ENCODE measurements at regions not wholly inside any gene's neighbourhood (a gene's known extent, or its start where the extent isn't known, plus 50 kb on each side); places are given as distances from the start of the nearest gene placed in this dataset.
"Not testable (repeated sequence)": the region's sequence is repeated elsewhere in the genome, so short reads cannot be mapped to it uniquely, and the experiment has no call there.

GRCh38 chrX:115840729-115841409, 279.9 kb downstream of the PLS3 start:
- FAIRE-seq = not testable (repeated sequence)

GRCh38 chrX:115850986-115851385, 290.0 kb downstream of the PLS3 start:
- FAIRE-seq = not testable (repeated sequence)

- FAIRE-seq = not testable (repeated sequence)
Measured at GRCh38 chrX:115853260-115853659, 292.3 kb downstream of the PLS3 start.

- FAIRE-seq = not testable (repeated sequence)
Measured at GRCh38 chrX:115881170-115881569, 289.4 kb upstream of the AGTR2 start.

GRCh38 chrX:115884121-115884520, 286.4 kb upstream of the AGTR2 start:
- FAIRE-seq = not testable (repeated sequence)

- FAIRE-seq = peak; percentile 86
Measured at GRCh38 chrX:115888041-115888440, 282.5 kb upstream of the AGTR2 start.

GRCh38 chrX:115888519-115888918, 282.0 kb upstream of the AGTR2 start:
- FAIRE-seq = not testable (repeated sequence)

GRCh38 chrX:115889121-115889890, 281.2 kb upstream of the AGTR2 start:
- FAIRE-seq = no peak

- no peak for FAIRE-seq
Measured at GRCh38 chrX:115892056-115892708, 278.4 kb upstream of the AGTR2 start.

GRCh38 chrX:115892787-115893671, 277.5 kb upstream of the AGTR2 start:
- FAIRE-seq = no peak

- FAIRE-seq = no peak
Measured at GRCh38 chrX:115894087-115894486, 276.5 kb upstream of the AGTR2 start.

GRCh38 chrX:115895678-115896329, 274.7 kb upstream of the AGTR2 start:
- no peak for FAIRE-seq

- FAIRE-seq = no peak
Measured at GRCh38 chrX:115896362-115896761, 274.2 kb upstream of the AGTR2 start.

GRCh38 chrX:115897956-115898355, 272.6 kb upstream of the AGTR2 start:
- FAIRE-seq = no peak

GRCh38 chrX:115898382-115899001, 272.1 kb upstream of the AGTR2 start:
- no peak for FAIRE-seq

- FAIRE-seq = no peak
Measured at GRCh38 chrX:115900425-115900824, 270.1 kb upstream of the AGTR2 start.

GRCh38 chrX:115901241-115901640, 269.3 kb upstream of the AGTR2 start:
- FAIRE-seq = no peak

- no peak for FAIRE-seq
Measured at GRCh38 chrX:115902995-115903394, 267.5 kb upstream of the AGTR2 start.

- FAIRE-seq = no peak
Measured at GRCh38 chrX:115906276-115906675, 264.3 kb upstream of the AGTR2 start.

GRCh38 chrX:115906881-115907280, 263.7 kb upstream of the AGTR2 start:
- no peak for FAIRE-seq

- FAIRE-seq = no peak
Measured at GRCh38 chrX:115909017-115909416, 261.5 kb upstream of the AGTR2 start.

GRCh38 chrX:115911967-115912366, 258.6 kb upstream of the AGTR2 start:
- no peak for FAIRE-seq
